ENCODE measurements at regions not wholly inside any gene's neighbourhood (a gene's known extent, or its start where the extent isn't known, plus 50 kb on each side); places are given as distances from the start of the nearest gene placed in this dataset.
"Not testable (repeated sequence)": the region's sequence is repeated elsewhere in the genome, so short reads cannot be mapped to it uniquely, and the experiment has no call there.

- no peak for TF ChIP-seq REST (IDR thresholded peaks at IDR 0.05; ENCODE audit: insufficient replicate concordance, low read depth)
- TF ChIP-seq GABPA (IDR thresholded peaks at IDR 0.05; ENCODE audit: low read depth), result no peak
- TF ChIP-seq POLR2AphosphoS5 (IDR thresholded peaks at IDR 0.05; ENCODE audit: low read depth), result no peak
- TF ChIP-seq CTCF (IDR thresholded peaks at IDR 0.05; ENCODE audit: insufficient read depth, low read length), result no peak
- no peak for TF ChIP-seq SPI1 (IDR thresholded peaks at IDR 0.05; ENCODE audit: borderline replicate concordance, low read depth)
- no peak overlapping the region for H3K4me3 ChIP-seq (replicated peaks; ENCODE audit: insufficient read depth, low read length)
- no peak for DNase-seq (ENCODE audit: low read depth in 1 of 2, low spot score in 1 of 2)
- no peaks in the 10 kb centered on the region for H3K27me3 ChIP-seq (ENCODE audit: insufficient read depth, poor library complexity, severe bottlenecking)
- H3K27ac ChIP-seq (replicated peaks), result no peak overlapping the region
Observed at GRCh38 chr4:79199743-79200142, 126.1 kb downstream of the NAA11 start.

GRCh38 chr4:79198951-79199587 lies 126.8 kb downstream of the NAA11 start:
- Histone ChIP-seq H3K4me3 (replicated peaks; ENCODE audit: insufficient read depth, low read length) (no peak overlapping the region), H3K27ac (replicated peaks) (peak overlapping the region; percentile 15; the same call in 1 of the 2 replicates), H3K27me3 (ENCODE audit: insufficient read depth, poor library complexity, severe bottlenecking) (no peaks in the 10 kb centered on the region)
- TF ChIP-seq POLR2AphosphoS5 (IDR thresholded peaks at IDR 0.05; ENCODE audit: low read depth) (no peak), CTCF (IDR thresholded peaks at IDR 0.05; ENCODE audit: insufficient read depth, low read length) (no peak), SPI1 (IDR thresholded peaks at IDR 0.05; ENCODE audit: borderline replicate concordance, low read depth) (no peak), GABPA (IDR thresholded peaks at IDR 0.05; ENCODE audit: low read depth) (no peak), REST (IDR thresholded peaks at IDR 0.05; ENCODE audit: insufficient replicate concordance, low read depth) (no peak)
- no peak for DNase-seq (ENCODE audit: low read depth in 1 of 2, low spot score in 1 of 2)

GRCh38 chr4:79197275-79198009 lies 128.4 kb downstream of the NAA11 start:
- DNase-seq (ENCODE audit: low read depth in 1 of 2, low spot score in 1 of 2), result no peak
- Histone ChIP-seq H3K27ac (replicated peaks) (no peak overlapping the region), H3K27me3 (ENCODE audit: insufficient read depth, poor library complexity, severe bottlenecking) (no peaks in the 10 kb centered on the region), H3K4me3 (replicated peaks; ENCODE audit: insufficient read depth, low read length) (no peak overlapping the region)
- TF ChIP-seq REST (IDR thresholded peaks at IDR 0.05; ENCODE audit: insufficient replicate concordance, low read depth) (no peak), POLR2AphosphoS5 (IDR thresholded peaks at IDR 0.05; ENCODE audit: low read depth) (no peak), SPI1 (IDR thresholded peaks at IDR 0.05; ENCODE audit: borderline replicate concordance, low read depth) (no peak), CTCF (IDR thresholded peaks at IDR 0.05; ENCODE audit: insufficient read depth, low read length) (no peak), GABPA (IDR thresholded peaks at IDR 0.05; ENCODE audit: low read depth) (no peak)

- H3K4me3 ChIP-seq (replicated peaks; ENCODE audit: insufficient read depth, low read length); DNase-seq (ENCODE audit: low read depth in 1 of 2, low spot score in 1 of 2); H3K27ac ChIP-seq (replicated peaks); H3K27me3 ChIP-seq (ENCODE audit: insufficient read depth, poor library complexity, severe bottlenecking): not testable (repeated sequence)
Observed at GRCh38 chr4:79191292-79191691, 134.6 kb downstream of the NAA11 start.

Data from HL-60 (cell line).